NB4 (cell line): ENCODE measurements at regions not wholly inside any gene's neighbourhood (a gene's known extent, or its start where the extent isn't known, plus 50 kb on each side); places are given as distances from the start of the nearest gene placed in this dataset.
"Not testable (repeated sequence)": the region's sequence is repeated elsewhere in the genome, so short reads cannot be mapped to it uniquely, and the experiment has no call there.

ENCODE experiments used
- CTCF ChIP-seq: IDR thresholded peaks from one replicate; pipeline ENCODE4 v1.5.1; 2012; ENCODE audit warnings: low read depth, low read length
- MAX ChIP-seq: IDR thresholded peaks from 2 replicates; pipeline ENCODE4 v1.6.1; 2011; ENCODE audit warnings: low read depth, low read length
- POLR2A ChIP-seq: IDR thresholded peaks from 2 replicates; pipeline ENCODE4 v1.6.1; 2011; ENCODE audit warnings: mild to moderate bottlenecking; ENCODE audit not compliant: insufficient read length; ENCODE audit errors: extremely low read depth

- not testable (repeated sequence) for TF ChIP-seq CTCF, POLR2A, MAX
Observed at GRCh38 chr2:90322982-90323381, 1631.5 kb downstream of the RPIA start.
